ENCODE measurements at regions not wholly inside any gene's neighbourhood (a gene's known extent, or its start where the extent isn't known, plus 50 kb on each side); places are given as distances from the start of the nearest gene placed in this dataset.
"Not testable (repeated sequence)": the region's sequence is repeated elsewhere in the genome, so short reads cannot be mapped to it uniquely, and the experiment has no call there.

DNA sequence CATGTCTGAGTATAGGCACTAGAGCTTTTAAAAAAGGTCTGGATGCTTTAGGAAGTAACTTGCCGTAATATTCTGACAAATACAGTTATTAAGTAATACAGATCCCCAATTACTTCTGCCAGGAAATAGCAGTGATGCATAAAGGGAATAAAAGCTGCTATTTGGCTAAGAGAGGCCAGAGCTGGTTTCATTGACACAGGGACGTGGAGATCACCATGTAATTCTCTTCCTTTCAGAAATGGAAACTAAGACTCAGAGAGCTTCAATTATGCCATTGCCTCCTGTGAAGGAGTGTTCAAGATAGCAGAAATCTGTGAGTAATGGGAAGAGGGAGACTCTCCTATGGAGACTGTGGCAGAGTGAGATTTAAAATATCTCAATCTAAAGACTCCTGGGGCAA is 238.1 kb downstream of the SLITRK2 start:
- intact Hi-C loops (cut with DNase I; ENCODE audit: low total_unique reads) (no loop called here), in situ Hi-C loops (cut with MboI; ENCODE audit: low pct_ligation_motif_present in 1 of 4, low pct_unique_long_range_greater_than_20kb in 1 of 4, low sequenced_read_pairs in 3 of 4) (no loop called here)
- Histone ChIP-seq H3K4me1 (no peaks in the 10 kb centered on the region), H3K27me3 (no peaks in the 10 kb centered on the region), H3K9me3 (no peaks in the 10 kb centered on the region), H3K27ac (no peak overlapping the region), H3K4me3 (no peak overlapping the region), H3K36me3 (no peaks in the 10 kb centered on the region)
- 33 to 50% methylated on average over 1 to 2 of the region's 2 CpGs for WGBS, 2 donors (ENCODE audit: low coverage in 1 of 2)
- no peak for TF ChIP-seq POLR2AphosphoS5 (IDR thresholded peaks at IDR 0.05)
- TF ChIP-seq EP300 (IDR thresholded peaks at IDR 0.05; ENCODE audit: low read depth): no peak
- TF ChIP-seq POLR2A (IDR thresholded peaks at IDR 0.05): no peak
- TF ChIP-seq, protein P1, sequence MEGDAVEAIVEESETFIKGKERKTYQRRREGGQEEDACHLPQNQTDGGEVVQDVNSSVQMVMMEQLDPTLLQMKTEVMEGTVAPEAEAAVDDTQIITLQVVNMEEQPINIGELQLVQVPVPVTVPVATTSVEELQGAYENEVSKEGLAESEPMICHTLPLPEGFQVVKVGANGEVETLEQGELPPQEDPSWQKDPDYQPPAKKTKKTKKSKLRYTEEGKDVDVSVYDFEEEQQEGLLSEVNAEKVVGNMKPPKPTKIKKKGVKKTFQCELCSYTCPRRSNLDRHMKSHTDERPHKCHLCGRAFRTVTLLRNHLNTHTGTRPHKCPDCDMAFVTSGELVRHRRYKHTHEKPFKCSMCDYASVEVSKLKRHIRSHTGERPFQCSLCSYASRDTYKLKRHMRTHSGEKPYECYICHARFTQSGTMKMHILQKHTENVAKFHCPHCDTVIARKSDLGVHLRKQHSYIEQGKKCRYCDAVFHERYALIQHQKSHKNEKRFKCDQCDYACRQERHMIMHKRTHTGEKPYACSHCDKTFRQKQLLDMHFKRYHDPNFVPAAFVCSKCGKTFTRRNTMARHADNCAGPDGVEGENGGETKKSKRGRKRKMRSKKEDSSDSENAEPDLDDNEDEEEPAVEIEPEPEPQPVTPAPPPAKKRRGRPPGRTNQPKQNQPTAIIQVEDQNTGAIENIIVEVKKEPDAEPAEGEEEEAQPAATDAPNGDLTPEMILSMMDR (IDR thresholded peaks at IDR 0.05): no peak
- DNase-seq: no peak

GRCh38 chrX:146056511-146057081 is 239.0 kb downstream of the SLITRK2 start:
- H3K27ac ChIP-seq: no peak overlapping the region
- H3K36me3 ChIP-seq: no peaks in the 10 kb centered on the region
- TF ChIP-seq POLR2A (IDR thresholded peaks at IDR 0.05) (no peak), EP300 (IDR thresholded peaks at IDR 0.05; ENCODE audit: low read depth) (no peak)
- H3K27me3 ChIP-seq: no peaks in the 10 kb centered on the region
- no peaks in the 10 kb centered on the region for H3K4me1 ChIP-seq
- in situ Hi-C loops (cut with MboI; ENCODE audit: low pct_ligation_motif_present in 1 of 4, low pct_unique_long_range_greater_than_20kb in 1 of 4, low sequenced_read_pairs in 3 of 4): no loop called here
- DNase-seq: no peak
- 70% methylated on average over 3 of the region's 3 CpGs; no CpG with 5 or more reads in 1 of the 2 donors for WGBS, 2 donors (ENCODE audit: low coverage in 1 of 2)
- no peaks in the 10 kb centered on the region for H3K9me3 ChIP-seq
- H3K4me3 ChIP-seq: no peak overlapping the region
- intact Hi-C loops (cut with DNase I; ENCODE audit: low total_unique reads): no loop called here

GRCh38 chrX:146064156-146064555 is 246.5 kb downstream of the SLITRK2 start:
- no peaks in the 10 kb centered on the region for H3K36me3 ChIP-seq
- in situ Hi-C loops (cut with MboI; ENCODE audit: low pct_ligation_motif_present in 1 of 4, low pct_unique_long_range_greater_than_20kb in 1 of 4, low sequenced_read_pairs in 3 of 4) (no loop called here), intact Hi-C loops (cut with DNase I; ENCODE audit: low total_unique reads) (no loop called here)
- no peak overlapping the region for H3K4me3 ChIP-seq
- 70% methylated on average over 2 of the region's 2 CpGs; no CpG with 5 or more reads in 1 of the 2 donors for WGBS, 2 donors (ENCODE audit: low coverage in 1 of 2)
- H3K27me3 ChIP-seq: no peaks in the 10 kb centered on the region
- no peak overlapping the region for H3K27ac ChIP-seq
- TF ChIP-seq POLR2AphosphoS5 (IDR thresholded peaks at IDR 0.05) (no peak), EP300 (IDR thresholded peaks at IDR 0.05; ENCODE audit: low read depth) (no peak), POLR2A (IDR thresholded peaks at IDR 0.05) (no peak)
- TF ChIP-seq, protein P1 (IDR thresholded peaks at IDR 0.05): no peak
- H3K9me3 ChIP-seq: no peaks in the 10 kb centered on the region
- no peak for DNase-seq
- H3K4me1 ChIP-seq: no peaks in the 10 kb centered on the region

DNA sequence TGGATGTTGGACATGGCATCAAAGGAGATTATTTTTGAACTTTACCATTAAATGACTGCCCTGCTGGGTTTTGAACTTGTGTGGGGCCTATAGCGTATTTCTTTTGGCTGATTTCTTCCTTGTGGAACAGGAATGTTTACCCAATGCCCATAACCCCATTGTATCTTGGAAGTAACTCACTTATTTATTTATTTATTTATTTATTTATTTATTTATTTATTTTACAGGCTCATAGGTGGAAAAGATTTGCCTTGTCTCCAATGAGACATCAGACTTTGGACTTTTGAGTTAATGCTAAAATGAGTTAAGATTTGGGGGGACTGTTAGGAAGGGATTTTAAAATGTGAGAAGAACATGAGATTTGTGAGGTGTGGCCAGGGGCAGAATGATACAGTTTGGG is 273.1 kb downstream of the SLITRK2 start:
- DNase-seq: no peak
- 83 to 96% methylated on average over 1 of the region's 1 CpG for WGBS, 2 donors (ENCODE audit: low coverage in 1 of 2)
- H3K9me3 ChIP-seq: no peaks in the 10 kb centered on the region
- no peaks in the 10 kb centered on the region for H3K4me1 ChIP-seq
- TF ChIP-seq, protein P1 (IDR thresholded peaks at IDR 0.05): no peak
- TF ChIP-seq EP300 (IDR thresholded peaks at IDR 0.05; ENCODE audit: low read depth): no peak
- no peak for TF ChIP-seq POLR2A (IDR thresholded peaks at IDR 0.05)
- TF ChIP-seq POLR2AphosphoS5 (IDR thresholded peaks at IDR 0.05): no peak
- in situ Hi-C loops (cut with MboI; ENCODE audit: low pct_ligation_motif_present in 1 of 4, low pct_unique_long_range_greater_than_20kb in 1 of 4, low sequenced_read_pairs in 3 of 4): no loop called here
- H3K36me3 ChIP-seq: no peaks in the 10 kb centered on the region
- H3K27ac ChIP-seq: no peak overlapping the region
- H3K27me3 ChIP-seq: no peaks in the 10 kb centered on the region
- H3K4me3 ChIP-seq: no peak overlapping the region
- intact Hi-C loops (cut with DNase I; ENCODE audit: low total_unique reads): no loop called here

DNA sequence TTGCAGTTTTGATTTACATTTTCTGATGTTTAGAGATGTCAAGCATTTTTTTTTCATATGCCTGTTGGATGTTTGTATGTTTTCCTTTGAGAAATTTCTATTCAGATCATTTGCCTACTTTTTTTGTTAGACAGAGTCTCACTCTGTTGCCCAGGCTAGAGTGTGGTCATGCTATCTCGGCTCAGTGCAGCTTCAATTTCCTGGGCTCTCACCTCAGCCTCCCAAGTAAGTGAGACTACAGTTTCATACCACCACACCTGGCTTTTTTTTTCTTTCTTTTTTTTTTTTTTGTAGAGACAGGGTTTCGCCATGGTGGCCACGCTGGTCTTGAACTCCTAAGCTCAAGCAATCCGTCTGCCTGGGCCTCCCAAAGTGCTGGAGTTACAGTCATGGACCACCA is 291.7 kb downstream of the SLITRK2 start:
- Histone ChIP-seq H3K36me3 (no peaks in the 10 kb centered on the region), H3K4me1 (no peaks in the 10 kb centered on the region), H3K9me3 (no peaks in the 10 kb centered on the region), H3K27ac (no peak overlapping the region), H3K27me3 (no peaks in the 10 kb centered on the region), H3K4me3 (no peak overlapping the region)
- no peak for TF ChIP-seq EP300 (IDR thresholded peaks at IDR 0.05; ENCODE audit: low read depth)
- in situ Hi-C loops (cut with MboI; ENCODE audit: low pct_ligation_motif_present in 1 of 4, low pct_unique_long_range_greater_than_20kb in 1 of 4, low sequenced_read_pairs in 3 of 4) (no loop called here), intact Hi-C loops (cut with DNase I; ENCODE audit: low total_unique reads) (no loop called here)
- DNase-seq: no peak
- WGBS, 2 donors (ENCODE audit: low coverage in 1 of 2): 78 to 90% methylated on average over 2 to 4 of the region's 4 CpGs

- H3K27ac ChIP-seq; in situ Hi-C loops (cut with MboI; ENCODE audit: low pct_ligation_motif_present in 1 of 4, low pct_unique_long_range_greater_than_20kb in 1 of 4, low sequenced_read_pairs in 3 of 4); intact Hi-C loops (cut with DNase I; ENCODE audit: low total_unique reads); H3K4me1 ChIP-seq; H3K27me3 ChIP-seq; H3K4me3 ChIP-seq; DNase-seq; H3K9me3 ChIP-seq; H3K36me3 ChIP-seq: not testable (repeated sequence)
- WGBS, 2 donors (ENCODE audit: low coverage in 1 of 2): 74% methylated on average over 5 of the region's 5 CpGs; no CpG with 5 or more reads in 1 of the 2 donors
Measured at GRCh38 chrX:146119074-146119473, 301.4 kb downstream of the SLITRK2 start.

Data from transverse colon (tissue), 4 donors.